GM19397 (cell line): ENCODE measurements at regions not wholly inside any gene's neighbourhood (a gene's known extent, or its start where the extent isn't known, plus 50 kb on each side); places are given as distances from the start of the nearest gene placed in this dataset.

ENCODE experiments used
- ATAC-seq: cut with Tn5 transposase; IDR thresholded peaks from one replicate; pipeline ENCODE4 v1.9.1; 2021; ENCODE audit warnings: mild to moderate bottlenecking, moderate library complexity; ENCODE audit not compliant: unreplicated experiment

GRCh38 chr2:160630801-160631590 is 137.4 kb upstream of the RBMS1 start:
- ATAC-seq: no peak

- no peak for ATAC-seq
Measured at GRCh38 chr2:160632084-160632975, 138.7 kb upstream of the RBMS1 start.

- ATAC-seq: no peak
Measured at GRCh38 chr2:160634436-160634835, 140.8 kb upstream of the RBMS1 start.

GRCh38 chr2:160635488-160635887 is 141.9 kb upstream of the RBMS1 start:
- ATAC-seq: no peak

GRCh38 chr2:160639472-160639871 is 145.9 kb upstream of the RBMS1 start:
- ATAC-seq: no peak

- ATAC-seq: no peak
Measured at GRCh38 chr2:160646684-160647444, 153.3 kb upstream of the RBMS1 start.

- no peak for ATAC-seq
Measured at GRCh38 chr2:160647967-160648685, 154.5 kb upstream of the RBMS1 start.

- no peak for ATAC-seq
Measured at GRCh38 chr2:160649698-160650097, 156.1 kb upstream of the RBMS1 start.

GRCh38 chr2:160650196-160651118 is 156.8 kb upstream of the RBMS1 start:
- ATAC-seq: no peak

GRCh38 chr2:160651416-160652200 is 158.0 kb upstream of the RBMS1 start:
- ATAC-seq: no peak

- no peak for ATAC-seq
Measured at GRCh38 chr2:160652236-160652635, 158.6 kb upstream of the RBMS1 start.

- ATAC-seq: no peak
Measured at GRCh38 chr2:160657196-160657595, 163.6 kb upstream of the RBMS1 start.

GRCh38 chr2:160658851-160659250 is 165.2 kb upstream of the RBMS1 start:
- ATAC-seq: no peak

- ATAC-seq: no peak
Measured at GRCh38 chr2:160660741-160661140, 167.1 kb upstream of the RBMS1 start.

- ATAC-seq: no peak
Measured at GRCh38 chr2:160664603-160665140, 171.1 kb upstream of the RBMS1 start.

GRCh38 chr2:160666154-160667060 is 172.8 kb upstream of the RBMS1 start:
- ATAC-seq: no peak

GRCh38 chr2:160667811-160668210 is 174.2 kb upstream of the RBMS1 start:
- ATAC-seq: no peak
